ENCODE measurements at regions not wholly inside any gene's neighbourhood (a gene's known extent, or its start where the extent isn't known, plus 50 kb on each side); places are given as distances from the start of the nearest gene placed in this dataset.

- DNase-seq (ENCODE audit: low spot score): no peak
These were observed 119.3 kb downstream of the BEGAIN start for GRCh38 chr14:100467939-100468338.

GRCh38 chr14:100468557-100468956 lies 118.7 kb downstream of the BEGAIN start:
- DNase-seq (ENCODE audit: low spot score): no peak

- no peak for DNase-seq (ENCODE audit: low spot score)
These were observed 117.3 kb downstream of the BEGAIN start for GRCh38 chr14:100469632-100470522.

GRCh38 chr14:100470523-100470897 lies 116.7 kb downstream of the BEGAIN start:
- no peak for DNase-seq (ENCODE audit: low spot score)

- DNase-seq (ENCODE audit: low spot score): no peak
These were observed 115.7 kb downstream of the BEGAIN start for GRCh38 chr14:100471441-100472093.

GRCh38 chr14:100472094-100472455 lies 115.1 kb downstream of the BEGAIN start:
- DNase-seq (ENCODE audit: low spot score): no peak

GRCh38 chr14:100472491-100472890 lies 114.7 kb downstream of the BEGAIN start:
- DNase-seq (ENCODE audit: low spot score): no peak

GRCh38 chr14:100473249-100473648 lies 114.0 kb downstream of the BEGAIN start:
- no peak for DNase-seq (ENCODE audit: low spot score)

GRCh38 chr14:100474196-100474595 lies 113.0 kb downstream of the BEGAIN start:
- no peak for DNase-seq (ENCODE audit: low spot score)

- DNase-seq (ENCODE audit: low spot score): no peak
These were observed 111.9 kb downstream of the BEGAIN start for GRCh38 chr14:100475268-100475667.

- DNase-seq (ENCODE audit: low spot score): peak; percentile 64
These were observed 111.0 kb downstream of the BEGAIN start for GRCh38 chr14:100476012-100476822.

GRCh38 chr14:100484531-100485267 lies 102.5 kb downstream of the BEGAIN start:
- DNase-seq (ENCODE audit: low spot score): no peak

- DNase-seq (ENCODE audit: low spot score): peak; percentile 40
These were observed 101.0 kb downstream of the BEGAIN start for GRCh38 chr14:100486025-100486828.

All from RKO (cell line).